ENCODE measurements at regions not wholly inside any gene's neighbourhood (a gene's known extent, or its start where the extent isn't known, plus 50 kb on each side); places are given as distances from the start of the nearest gene placed in this dataset.

DNA sequence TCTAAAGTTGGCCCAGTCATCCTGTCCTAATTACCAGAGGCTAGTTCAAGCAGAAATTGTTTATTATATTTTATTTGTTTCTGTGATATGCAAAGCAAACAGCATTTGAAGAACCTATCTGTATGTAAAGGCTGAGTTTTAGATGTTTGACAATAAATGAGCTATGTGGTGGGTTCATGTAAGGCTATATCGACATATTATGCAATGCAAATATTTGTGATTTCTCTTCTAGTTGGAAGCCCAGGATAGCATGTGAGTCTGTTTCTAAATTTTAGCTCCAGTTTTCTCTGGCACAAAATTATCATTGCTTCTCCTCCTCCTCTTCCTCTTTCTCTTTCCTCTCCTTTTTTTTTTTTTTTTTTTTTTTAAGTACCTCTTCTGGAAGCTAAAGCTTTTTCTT, 263.2 kb upstream of the LMCD1 start:
- DNase-seq (ENCODE audit: low read depth) = no peak
- H3K4me3 ChIP-seq (ENCODE audit: low read depth, low read length) = no peak overlapping the region
- TF ChIP-seq, protein P1, sequence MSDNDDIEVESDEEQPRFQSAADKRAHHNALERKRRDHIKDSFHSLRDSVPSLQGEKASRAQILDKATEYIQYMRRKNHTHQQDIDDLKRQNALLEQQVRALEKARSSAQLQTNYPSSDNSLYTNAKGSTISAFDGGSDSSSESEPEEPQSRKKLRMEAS (IDR thresholded peaks at IDR 0.05; ENCODE audit: low read depth, low read length) = no peak
- TF ChIP-seq POLR2A (IDR thresholded peaks at IDR 0.05; ENCODE audit: extremely low read depth, insufficient read length) = no peak
- TF ChIP-seq, protein P2, sequence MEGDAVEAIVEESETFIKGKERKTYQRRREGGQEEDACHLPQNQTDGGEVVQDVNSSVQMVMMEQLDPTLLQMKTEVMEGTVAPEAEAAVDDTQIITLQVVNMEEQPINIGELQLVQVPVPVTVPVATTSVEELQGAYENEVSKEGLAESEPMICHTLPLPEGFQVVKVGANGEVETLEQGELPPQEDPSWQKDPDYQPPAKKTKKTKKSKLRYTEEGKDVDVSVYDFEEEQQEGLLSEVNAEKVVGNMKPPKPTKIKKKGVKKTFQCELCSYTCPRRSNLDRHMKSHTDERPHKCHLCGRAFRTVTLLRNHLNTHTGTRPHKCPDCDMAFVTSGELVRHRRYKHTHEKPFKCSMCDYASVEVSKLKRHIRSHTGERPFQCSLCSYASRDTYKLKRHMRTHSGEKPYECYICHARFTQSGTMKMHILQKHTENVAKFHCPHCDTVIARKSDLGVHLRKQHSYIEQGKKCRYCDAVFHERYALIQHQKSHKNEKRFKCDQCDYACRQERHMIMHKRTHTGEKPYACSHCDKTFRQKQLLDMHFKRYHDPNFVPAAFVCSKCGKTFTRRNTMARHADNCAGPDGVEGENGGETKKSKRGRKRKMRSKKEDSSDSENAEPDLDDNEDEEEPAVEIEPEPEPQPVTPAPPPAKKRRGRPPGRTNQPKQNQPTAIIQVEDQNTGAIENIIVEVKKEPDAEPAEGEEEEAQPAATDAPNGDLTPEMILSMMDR (IDR thresholded peaks at IDR 0.05; ENCODE audit: low read depth, low read length) = no peak
- TF ChIP-seq MYC (IDR thresholded peaks at IDR 0.05; ENCODE audit: low read depth, low read length) = no peak

DNA sequence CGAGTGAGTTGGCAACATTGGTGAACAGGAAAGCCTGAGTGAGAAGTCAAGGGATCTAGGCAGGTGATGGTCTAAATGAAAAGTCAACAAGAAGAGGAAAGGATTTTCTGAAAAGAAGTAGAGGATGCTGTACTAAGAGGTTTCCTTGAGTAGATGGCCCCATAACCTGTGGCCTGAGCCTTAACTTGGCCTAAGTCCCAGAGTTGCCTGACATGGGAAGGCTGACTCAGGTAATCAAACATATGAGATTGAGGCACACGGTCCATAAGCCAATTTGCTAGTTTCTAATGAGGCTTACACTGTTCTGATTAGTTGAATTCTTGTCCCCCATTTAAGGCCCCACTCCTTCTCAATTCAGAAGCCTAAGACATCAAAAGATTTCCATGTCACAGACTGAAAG, 262.5 kb upstream of the LMCD1 start:
- DNase-seq (ENCODE audit: low read depth) = no peak
- TF ChIP-seq MYC (IDR thresholded peaks at IDR 0.05; ENCODE audit: low read depth, low read length) (no peak), POLR2A (IDR thresholded peaks at IDR 0.05; ENCODE audit: extremely low read depth, insufficient read length) (no peak)
- TF ChIP-seq, protein P2 (IDR thresholded peaks at IDR 0.05; ENCODE audit: low read depth, low read length) = no peak
- TF ChIP-seq, protein P1 (IDR thresholded peaks at IDR 0.05; ENCODE audit: low read depth, low read length) = no peak
- no peak overlapping the region for H3K4me3 ChIP-seq (ENCODE audit: low read depth, low read length)

DNA sequence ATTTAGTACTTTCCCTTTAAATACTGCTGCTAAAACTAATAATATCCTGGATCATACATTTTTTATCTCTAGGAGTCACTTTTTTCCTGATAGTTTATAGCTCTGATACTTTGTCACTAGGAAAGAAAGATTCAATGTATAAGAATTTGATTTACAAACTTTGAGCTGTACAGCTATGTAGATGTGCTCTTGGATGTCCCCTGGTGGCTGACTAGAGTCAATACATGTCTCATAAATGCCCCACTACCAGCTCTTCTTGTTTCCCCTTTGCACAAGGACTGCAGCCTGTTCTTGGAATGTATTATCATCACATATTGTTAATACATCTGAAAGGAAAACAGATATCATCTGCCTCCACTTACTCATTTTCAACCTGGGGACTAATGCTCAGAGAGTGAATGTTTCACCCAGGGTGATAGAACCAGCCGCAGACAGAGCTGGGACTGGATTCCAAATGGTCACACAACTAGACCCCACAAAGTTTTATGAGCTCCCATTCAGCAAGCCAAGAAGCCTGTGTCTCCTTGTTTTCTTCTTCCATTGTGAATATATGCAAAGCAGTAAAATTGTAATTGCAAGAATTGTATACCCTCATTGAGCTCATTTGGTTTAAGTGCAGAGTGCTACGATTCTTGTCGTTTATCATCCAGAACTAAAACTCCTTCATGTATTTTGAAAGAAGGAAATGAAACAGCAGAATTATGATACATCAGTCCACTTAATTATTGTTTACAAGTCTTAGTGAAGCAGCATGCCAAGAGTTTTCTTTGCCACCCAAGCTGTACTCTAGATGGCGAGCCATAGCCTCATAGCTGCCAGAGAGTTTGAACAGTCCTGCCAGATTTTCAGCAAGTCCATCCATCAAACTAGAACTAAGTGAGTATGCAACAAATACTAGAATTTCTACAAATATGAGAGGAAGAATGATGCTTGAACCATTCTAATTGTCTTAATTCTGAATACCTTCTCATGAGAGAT, 261.6 kb upstream of the LMCD1 start:
- TF ChIP-seq, protein P2 (IDR thresholded peaks at IDR 0.05; ENCODE audit: low read depth, low read length) = peak; percentile 75
- TF ChIP-seq MYC (IDR thresholded peaks at IDR 0.05; ENCODE audit: low read depth, low read length) = no peak
- peak; percentile 53 for DNase-seq (ENCODE audit: low read depth)
- no peak overlapping the region for H3K4me3 ChIP-seq (ENCODE audit: low read depth, low read length)

DNA sequence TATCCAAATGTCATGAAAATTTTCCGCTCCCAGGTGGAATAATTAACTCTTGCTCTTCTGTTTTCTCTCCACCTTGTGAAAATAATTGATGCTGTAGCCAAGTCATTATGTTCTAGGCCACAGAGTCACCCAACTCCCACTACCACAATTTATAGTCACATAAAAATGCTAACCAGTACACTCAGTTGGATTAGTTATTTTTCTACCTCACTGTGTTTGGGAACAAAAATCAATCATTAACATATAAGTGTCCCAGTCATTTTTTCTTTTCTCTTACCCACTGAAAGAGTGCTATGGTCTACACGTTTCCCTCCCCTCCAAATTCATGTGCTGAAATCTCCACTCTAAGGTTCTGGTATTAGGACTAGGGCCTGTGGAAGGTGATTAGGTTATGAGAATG, 255.6 kb upstream of the LMCD1 start:
- no peak overlapping the region for H3K4me3 ChIP-seq (ENCODE audit: low read depth, low read length)
- DNase-seq (ENCODE audit: low read depth) = no peak
- no peak for TF ChIP-seq MYC (IDR thresholded peaks at IDR 0.05; ENCODE audit: low read depth, low read length)
- TF ChIP-seq POLR2A (IDR thresholded peaks at IDR 0.05; ENCODE audit: extremely low read depth, insufficient read length) = no peak
- TF ChIP-seq, protein P1 (IDR thresholded peaks at IDR 0.05; ENCODE audit: low read depth, low read length) = no peak
- TF ChIP-seq, protein P2 (IDR thresholded peaks at IDR 0.05; ENCODE audit: low read depth, low read length) = no peak

DNA sequence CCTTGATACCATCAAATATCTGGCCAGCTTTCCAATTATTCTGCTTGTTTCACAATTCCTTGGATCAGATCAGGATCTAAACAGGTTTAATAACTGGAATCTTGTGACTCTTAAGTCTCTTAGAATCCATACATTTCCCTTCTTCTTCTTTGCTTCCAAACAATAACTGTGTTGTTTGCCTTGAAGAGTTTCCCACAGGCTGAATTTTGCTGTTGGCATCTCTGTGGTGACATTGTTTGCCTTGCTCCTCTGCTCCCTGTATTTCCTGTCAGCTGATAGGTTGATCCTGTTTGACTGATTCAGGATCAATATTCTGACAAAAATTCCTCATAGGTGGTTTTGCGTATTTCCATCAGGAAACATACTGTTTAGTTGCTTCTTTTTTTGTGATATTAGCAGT, 248.4 kb upstream of the LMCD1 start:
- DNase-seq (ENCODE audit: low read depth) = no peak
- H3K4me3 ChIP-seq (ENCODE audit: low read depth, low read length) = no peak overlapping the region
- TF ChIP-seq, protein P2 (IDR thresholded peaks at IDR 0.05; ENCODE audit: low read depth, low read length) = no peak
- TF ChIP-seq, protein P1 (IDR thresholded peaks at IDR 0.05; ENCODE audit: low read depth, low read length) = no peak
- TF ChIP-seq POLR2A (IDR thresholded peaks at IDR 0.05; ENCODE audit: extremely low read depth, insufficient read length) (no peak), MYC (IDR thresholded peaks at IDR 0.05; ENCODE audit: low read depth, low read length) (no peak)

Data from NB4 (cell line).